ENCODE measurements at regions not wholly inside any gene's neighbourhood (a gene's known extent, or its start where the extent isn't known, plus 50 kb on each side); places are given as distances from the start of the nearest gene placed in this dataset.

- Histone ChIP-seq H3F3A (ENCODE audit: insufficient read depth) (no peaks in the 10 kb centered on the region), H3K9ac (ENCODE audit: low read length) (no peak overlapping the region), H3K27ac (ENCODE audit: low read depth, low read length) (no peak overlapping the region), H4K20me1 (ENCODE audit: low read depth, low read length) (no peaks in the 10 kb centered on the region), H3K27me3 (ENCODE audit: low read length) (no peaks in the 10 kb centered on the region), H2AFZ (ENCODE audit: low read depth, low read length, severe bottlenecking) (no peak overlapping the region), H3K79me2 (ENCODE audit: insufficient read depth, low read length) (no peaks in the 10 kb centered on the region), H3K4me3 (ENCODE audit: insufficient read depth, low read length, poor library complexity, severe bottlenecking) (no peak overlapping the region), H3K36me3 (ENCODE audit: low read length) (no peaks in the 10 kb centered on the region), H3K4me2 (ENCODE audit: low read depth, low read length, poor library complexity, severe bottlenecking) (no peak overlapping the region), H3K9me2 (replicated peaks; ENCODE audit: insufficient read depth, low read length) (no peaks in the 10 kb centered on the region), H3K9me3 (ENCODE audit: insufficient read depth, low read length) (no peaks in the 10 kb centered on the region)
- TF ChIP-seq EZH2phosphoT487 (conservative IDR thresholded peaks at IDR 0.05; ENCODE audit: low read length) (no peak), CTCF (IDR thresholded peaks at IDR 0.05; ENCODE audit: insufficient read depth, low read length, poor library complexity, severe bottlenecking) (no peak)
These were observed 71.1 kb upstream of the ERRFI1 start for GRCh38 chr1:8097077-8097799.

- no peaks in the 10 kb centered on the region for H4K20me1 ChIP-seq (ENCODE audit: low read depth, low read length)
- no peaks in the 10 kb centered on the region for H3K9me3 ChIP-seq (ENCODE audit: insufficient read depth, low read length)
- no peak overlapping the region for H2AFZ ChIP-seq (ENCODE audit: low read depth, low read length, severe bottlenecking)
- no peaks in the 10 kb centered on the region for H3K79me2 ChIP-seq (ENCODE audit: insufficient read depth, low read length)
- no peak overlapping the region for H3K4me3 ChIP-seq (ENCODE audit: insufficient read depth, low read length, poor library complexity, severe bottlenecking)
- H3K4me2 ChIP-seq (ENCODE audit: low read depth, low read length, poor library complexity, severe bottlenecking) = no peak overlapping the region
- H3K27me3 ChIP-seq (ENCODE audit: low read length) = no peaks in the 10 kb centered on the region
- no peaks in the 10 kb centered on the region for H3K36me3 ChIP-seq (ENCODE audit: low read length)
- no peaks in the 10 kb centered on the region for H3F3A ChIP-seq (ENCODE audit: insufficient read depth)
- no peak overlapping the region for H3K9ac ChIP-seq (ENCODE audit: low read length)
- TF ChIP-seq CTCF (IDR thresholded peaks at IDR 0.05; ENCODE audit: insufficient read depth, low read length, poor library complexity, severe bottlenecking) (no peak), EZH2phosphoT487 (conservative IDR thresholded peaks at IDR 0.05; ENCODE audit: low read length) (no peak)
- H3K27ac ChIP-seq (ENCODE audit: low read depth, low read length) = no peak overlapping the region
- H3K9me2 ChIP-seq (replicated peaks; ENCODE audit: insufficient read depth, low read length) = no peaks in the 10 kb centered on the region
These were observed 70.2 kb upstream of the ERRFI1 start for GRCh38 chr1:8096105-8097011.

DNA sequence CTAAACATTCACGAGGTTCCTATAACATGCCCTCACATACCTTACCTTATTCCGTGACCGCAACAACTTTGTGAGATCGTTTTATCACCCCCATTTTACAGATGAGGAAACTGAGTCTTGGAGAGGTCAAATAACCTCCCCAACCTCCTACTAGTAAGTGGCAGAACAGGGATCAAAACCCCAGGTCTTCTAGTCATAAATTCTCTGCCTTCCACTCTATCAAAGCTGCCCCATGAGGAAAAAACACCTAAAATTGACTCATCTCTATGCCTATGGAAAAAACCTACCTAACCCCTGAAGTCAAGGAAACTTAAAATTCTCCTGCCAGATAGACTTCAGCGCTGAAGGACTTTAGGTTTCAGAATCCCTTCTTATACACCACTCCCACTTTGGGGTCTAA, 69.5 kb upstream of the ERRFI1 start:
- H3K27ac ChIP-seq (ENCODE audit: low read depth, low read length) = no peak overlapping the region
- TF ChIP-seq CTCF (IDR thresholded peaks at IDR 0.05; ENCODE audit: insufficient read depth, low read length, poor library complexity, severe bottlenecking) (no peak), EZH2phosphoT487 (conservative IDR thresholded peaks at IDR 0.05; ENCODE audit: low read length) (no peak)
- no peaks in the 10 kb centered on the region for H3F3A ChIP-seq (ENCODE audit: insufficient read depth)
- no peaks in the 10 kb centered on the region for H3K79me2 ChIP-seq (ENCODE audit: insufficient read depth, low read length)
- H4K20me1 ChIP-seq (ENCODE audit: low read depth, low read length) = no peaks in the 10 kb centered on the region
- H3K9ac ChIP-seq (ENCODE audit: low read length) = no peak overlapping the region
- H3K9me3 ChIP-seq (ENCODE audit: insufficient read depth, low read length) = no peaks in the 10 kb centered on the region
- no peak overlapping the region for H2AFZ ChIP-seq (ENCODE audit: low read depth, low read length, severe bottlenecking)
- no peaks in the 10 kb centered on the region for H3K9me2 ChIP-seq (replicated peaks; ENCODE audit: insufficient read depth, low read length)
- H3K36me3 ChIP-seq (ENCODE audit: low read length) = no peaks in the 10 kb centered on the region
- no peak overlapping the region for H3K4me2 ChIP-seq (ENCODE audit: low read depth, low read length, poor library complexity, severe bottlenecking)
- H3K27me3 ChIP-seq (ENCODE audit: low read length) = no peaks in the 10 kb centered on the region
- H3K4me3 ChIP-seq (ENCODE audit: insufficient read depth, low read length, poor library complexity, severe bottlenecking) = no peak overlapping the region
